HAP-1 (cell line): ENCODE measurements at regions not wholly inside any gene's neighbourhood (a gene's known extent, or its start where the extent isn't known, plus 50 kb on each side); places are given as distances from the start of the nearest gene placed in this dataset.

ENCODE experiments used
- DNase-seq, 2 experiments: peaks; one replicate each; pipeline ENCODE4 v3.0.0-alpha.2; 2016 to 2020; ENCODE audit warnings: low spot score in 2 of 2
- H3K27me3 ChIP-seq: fragments of 250-450 bp; sonication (Bioruptor Pico); 2 replicates; pipeline ENCODE4 v1.5.1; 2020; ENCODE audit warnings: low read depth, mild to moderate bottlenecking, moderate library complexity
- H3K36me3 ChIP-seq: fragments of 250-450 bp; sonication (Bioruptor Pico); replicated peaks from 2 replicates; pipeline ENCODE4 v1.5.1; 2020; ENCODE audit warnings: mild to moderate bottlenecking
- H3K4me1 ChIP-seq: fragments of 250-450 bp; sonication (Bioruptor Pico); 2 replicates; pipeline ENCODE4 v1.5.1; 2020; ENCODE audit warnings: mild to moderate bottlenecking
- H3K4me3 ChIP-seq: fragments of 250-450 bp; sonication (Bioruptor Pico); 2 replicates; pipeline ENCODE4 v1.5.1; 2020; ENCODE audit warnings: mild to moderate bottlenecking, moderate library complexity
- H3K9me3 ChIP-seq: fragments of 250-450 bp; sonication (Bioruptor Pico); 2 replicates; pipeline ENCODE4 v1.5.1; 2020; ENCODE audit warnings: mild to moderate bottlenecking, moderate library complexity
- in situ Hi-C: fragments of 300-500 bp; cut with MboI; formaldehyde crosslinking; loops from 3 replicates; pipeline ENCODE4 v1.14.3; 2020; ENCODE audit warnings: low sequenced_read_pairs, inconsistent platforms, mixed read lengths

- no peak for DNase-seq
- H3K4me3 ChIP-seq, result no peak overlapping the region
- H3K4me1 ChIP-seq, result peaks cover 17% of the 10 kb centered on the region
- H3K27me3 ChIP-seq, result no peaks in the 10 kb centered on the region
- in situ Hi-C loops, result no loop called here
- no peaks in the 10 kb centered on the region for H3K9me3 ChIP-seq
- no peaks in the 10 kb centered on the region for H3K36me3 ChIP-seq
Observed at GRCh38 chr2:240289701-240290431, 145.6 kb upstream of the GPC1 start.

GRCh38 chr2:240290432-240291336, 144.8 kb upstream of the GPC1 start:
- Histone ChIP-seq H3K4me1 (peaks cover 17% of the 10 kb centered on the region), H3K36me3 (no peaks in the 10 kb centered on the region), H3K4me3 (no peak overlapping the region), H3K27me3 (no peaks in the 10 kb centered on the region), H3K9me3 (no peaks in the 10 kb centered on the region)
- no peak for DNase-seq
- in situ Hi-C loops, result no loop called here

- in situ Hi-C loops, result no loop called here
- H3K4me3 ChIP-seq, result no peak overlapping the region
- no peaks in the 10 kb centered on the region for H3K36me3 ChIP-seq
- no peaks in the 10 kb centered on the region for H3K9me3 ChIP-seq
- peaks cover 17% of the 10 kb centered on the region for H3K4me1 ChIP-seq
- DNase-seq, result peak; percentile 45 to 65
- H3K27me3 ChIP-seq, result no peaks in the 10 kb centered on the region
Observed at GRCh38 chr2:240291337-240292034, 144.0 kb upstream of the GPC1 start.

GRCh38 chr2:240292035-240292574, 143.4 kb upstream of the GPC1 start:
- H3K4me3 ChIP-seq, result no peak overlapping the region
- no peaks in the 10 kb centered on the region for H3K9me3 ChIP-seq
- no peaks in the 10 kb centered on the region for H3K27me3 ChIP-seq
- H3K4me1 ChIP-seq, result peaks cover 17% of the 10 kb centered on the region
- peak in 1 of 2 experiments; percentile 44 for DNase-seq
- in situ Hi-C loops, result no loop called here
- H3K36me3 ChIP-seq, result no peaks in the 10 kb centered on the region

GRCh38 chr2:240292619-240293525, 142.6 kb upstream of the GPC1 start:
- in situ Hi-C loops, result no loop called here
- H3K4me1 ChIP-seq, result peaks cover 17% of the 10 kb centered on the region
- no peak overlapping the region for H3K4me3 ChIP-seq
- no peak for DNase-seq
- no peaks in the 10 kb centered on the region for H3K9me3 ChIP-seq
- no peaks in the 10 kb centered on the region for H3K27me3 ChIP-seq
- H3K36me3 ChIP-seq, result no peaks in the 10 kb centered on the region

- in situ Hi-C loops, result no loop called here
- no peak for DNase-seq
- H3K4me1 ChIP-seq, result peaks cover 17% of the 10 kb centered on the region
Observed at GRCh38 chr2:240293557-240294461, 141.7 kb upstream of the GPC1 start.

GRCh38 chr2:240294514-240294913, 140.9 kb upstream of the GPC1 start:
- no peaks in the 10 kb centered on the region for H3K9me3 ChIP-seq
- in situ Hi-C loops, result no loop called here
- no peak overlapping the region for H3K4me3 ChIP-seq
- no peaks in the 10 kb centered on the region for H3K36me3 ChIP-seq
- H3K27me3 ChIP-seq, result no peaks in the 10 kb centered on the region
- DNase-seq, result no peak
- H3K4me1 ChIP-seq, result peaks cover 17% of the 10 kb centered on the region

More at GRCh38 chr2:240293557-240294461, 141.7 kb upstream of the GPC1 start:
- Histone ChIP-seq H3K36me3 (no peaks in the 10 kb centered on the region), H3K9me3 (no peaks in the 10 kb centered on the region), H3K4me3 (no peak overlapping the region), H3K27me3 (no peaks in the 10 kb centered on the region)

- no peak overlapping the region for H3K4me3 ChIP-seq
- H3K4me1 ChIP-seq, result peaks cover 17% of the 10 kb centered on the region
- H3K9me3 ChIP-seq, result no peaks in the 10 kb centered on the region
- in situ Hi-C loops, result no loop called here
- DNase-seq, result no peak
- no peaks in the 10 kb centered on the region for H3K27me3 ChIP-seq
- no peaks in the 10 kb centered on the region for H3K36me3 ChIP-seq
Observed at GRCh38 chr2:240295256-240296103, 140.0 kb upstream of the GPC1 start.

GRCh38 chr2:240296104-240296406, 139.4 kb upstream of the GPC1 start:
- peak in 1 of 2 experiments; percentile 32 for DNase-seq
- Histone ChIP-seq H3K4me1 (peaks cover 17% of the 10 kb centered on the region), H3K27me3 (no peaks in the 10 kb centered on the region), H3K9me3 (no peaks in the 10 kb centered on the region), H3K4me3 (no peak overlapping the region), H3K36me3 (no peaks in the 10 kb centered on the region)
- in situ Hi-C loops, result no loop called here

GRCh38 chr2:240296476-240297255, 138.8 kb upstream of the GPC1 start:
- Histone ChIP-seq H3K4me3 (no peak overlapping the region), H3K27me3 (no peaks in the 10 kb centered on the region), H3K9me3 (no peaks in the 10 kb centered on the region), H3K4me1 (peaks cover 11% of the 10 kb centered on the region), H3K36me3 (no peaks in the 10 kb centered on the region)
- in situ Hi-C loops, result no loop called here
- DNase-seq, result peak in 1 of 2 experiments; percentile 50
